ENCODE measurements at regions not wholly inside any gene's neighbourhood (a gene's known extent, or its start where the extent isn't known, plus 50 kb on each side); places are given as distances from the start of the nearest gene placed in this dataset.

DNA sequence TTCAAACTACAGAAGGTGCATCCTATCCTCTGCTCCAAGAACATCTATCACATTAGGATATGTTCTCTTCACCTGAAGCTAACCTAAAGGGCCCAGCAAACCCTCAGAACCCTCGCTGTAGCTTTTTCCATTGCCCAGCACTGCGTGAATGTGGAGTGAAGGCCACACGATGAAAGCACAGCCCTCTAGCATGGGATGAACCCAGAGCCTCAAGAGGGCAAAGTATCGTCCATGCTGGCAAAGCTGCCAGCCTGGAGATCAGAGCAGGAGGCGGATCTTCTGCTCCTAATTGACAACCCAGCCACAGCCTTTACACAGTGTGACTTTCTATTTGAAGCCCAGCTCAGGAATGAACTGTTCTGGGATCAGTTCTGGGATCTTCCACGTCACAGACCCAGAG, 65.1 kb upstream of the USP47 start:
- Histone ChIP-seq H3K4me3 (no peak overlapping the region), H3K4me1 (no peaks in the 10 kb centered on the region), H3K27me3 (no peaks in the 10 kb centered on the region), H3K9me3 (no peaks in the 10 kb centered on the region), H3K27ac (no peak overlapping the region), H3K36me3 (no peaks in the 10 kb centered on the region)
- no peak for ATAC-seq
- TF ChIP-seq, protein P1, sequence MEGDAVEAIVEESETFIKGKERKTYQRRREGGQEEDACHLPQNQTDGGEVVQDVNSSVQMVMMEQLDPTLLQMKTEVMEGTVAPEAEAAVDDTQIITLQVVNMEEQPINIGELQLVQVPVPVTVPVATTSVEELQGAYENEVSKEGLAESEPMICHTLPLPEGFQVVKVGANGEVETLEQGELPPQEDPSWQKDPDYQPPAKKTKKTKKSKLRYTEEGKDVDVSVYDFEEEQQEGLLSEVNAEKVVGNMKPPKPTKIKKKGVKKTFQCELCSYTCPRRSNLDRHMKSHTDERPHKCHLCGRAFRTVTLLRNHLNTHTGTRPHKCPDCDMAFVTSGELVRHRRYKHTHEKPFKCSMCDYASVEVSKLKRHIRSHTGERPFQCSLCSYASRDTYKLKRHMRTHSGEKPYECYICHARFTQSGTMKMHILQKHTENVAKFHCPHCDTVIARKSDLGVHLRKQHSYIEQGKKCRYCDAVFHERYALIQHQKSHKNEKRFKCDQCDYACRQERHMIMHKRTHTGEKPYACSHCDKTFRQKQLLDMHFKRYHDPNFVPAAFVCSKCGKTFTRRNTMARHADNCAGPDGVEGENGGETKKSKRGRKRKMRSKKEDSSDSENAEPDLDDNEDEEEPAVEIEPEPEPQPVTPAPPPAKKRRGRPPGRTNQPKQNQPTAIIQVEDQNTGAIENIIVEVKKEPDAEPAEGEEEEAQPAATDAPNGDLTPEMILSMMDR (IDR thresholded peaks at IDR 0.05) = no peak
- no peak for TF ChIP-seq POLR2AphosphoS5 (IDR thresholded peaks at IDR 0.05)
- TF ChIP-seq POLR2A (IDR thresholded peaks at IDR 0.05) = no peak
- no peak for TF ChIP-seq EP300 (IDR thresholded peaks at IDR 0.05)
- WGBS, 2 donors (ENCODE audit: low coverage in 1 of 2) = 89 to 100% methylated on average over 1 to 6 of the region's 6 CpGs

DNA sequence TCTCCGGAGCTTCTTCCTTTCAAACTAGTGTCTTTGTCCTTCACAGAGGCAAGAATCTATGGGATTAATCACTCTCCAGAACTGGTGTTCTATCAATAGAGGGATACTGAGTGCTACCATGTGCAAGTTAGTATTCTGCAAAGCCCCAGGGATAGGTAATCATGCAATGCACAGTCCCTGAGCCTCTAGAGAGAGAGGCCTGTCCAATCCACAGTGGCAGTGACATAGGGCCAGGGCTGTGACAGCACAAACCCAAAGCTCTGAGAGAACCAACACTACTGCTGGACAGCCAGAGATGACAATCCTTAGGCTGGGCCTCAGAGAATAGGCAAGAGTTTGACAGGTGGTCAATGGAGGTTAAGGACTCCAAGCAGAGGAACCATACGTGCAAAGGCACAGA, 66.8 kb upstream of the USP47 start:
- no peaks in the 10 kb centered on the region for H3K36me3 ChIP-seq
- no peaks in the 10 kb centered on the region for H3K4me1 ChIP-seq
- no peaks in the 10 kb centered on the region for H3K27me3 ChIP-seq
- no peaks in the 10 kb centered on the region for H3K9me3 ChIP-seq
- TF ChIP-seq EP300 (IDR thresholded peaks at IDR 0.05) = no peak
- TF ChIP-seq POLR2AphosphoS5 (IDR thresholded peaks at IDR 0.05) = no peak
- TF ChIP-seq, protein P1 (IDR thresholded peaks at IDR 0.05) = no peak
- TF ChIP-seq POLR2A (IDR thresholded peaks at IDR 0.05) = no peak
- no peak overlapping the region for H3K4me3 ChIP-seq
- H3K27ac ChIP-seq = no peak overlapping the region
- 84 to 85% methylated on average over 2 of the region's 2 CpGs for WGBS, 2 donors (ENCODE audit: low coverage in 1 of 2)
- ATAC-seq = no peak

DNA sequence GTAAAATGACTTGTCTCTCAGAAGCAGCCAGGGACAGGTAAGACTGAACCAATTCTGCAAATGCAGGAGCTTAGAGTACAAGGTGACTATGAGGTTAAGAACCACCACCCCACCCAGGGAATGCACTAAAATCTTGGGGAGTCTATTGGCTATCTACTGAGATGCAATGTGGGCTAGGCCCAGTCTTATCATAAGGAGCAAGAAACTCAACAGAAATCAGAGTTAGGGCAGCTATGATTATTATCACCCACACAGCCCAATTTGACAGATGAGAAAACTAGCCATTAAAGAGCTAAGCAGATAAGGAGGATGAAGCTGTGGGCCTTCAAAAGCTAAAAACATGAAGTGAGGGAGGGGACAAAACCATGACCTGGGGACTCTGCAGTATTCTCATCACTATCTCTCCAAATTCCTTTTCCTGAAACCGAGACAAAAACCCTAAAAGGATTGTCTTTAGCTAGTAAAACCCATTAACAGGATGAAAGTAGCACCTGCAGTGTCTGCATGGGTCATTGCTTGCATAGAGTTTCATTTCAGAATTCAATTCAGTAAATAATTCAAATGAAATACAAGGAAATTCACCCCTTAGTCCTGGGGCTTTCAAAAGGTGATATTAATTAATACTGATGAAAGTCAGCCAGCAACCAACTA, 68.8 kb upstream of the USP47 start:
- TF ChIP-seq POLR2AphosphoS5 (IDR thresholded peaks at IDR 0.05) (no peak), EP300 (IDR thresholded peaks at IDR 0.05) (no peak), POLR2A (IDR thresholded peaks at IDR 0.05) (no peak)
- TF ChIP-seq, protein P1 (IDR thresholded peaks at IDR 0.05) = no peak
- Histone ChIP-seq H3K4me1 (no peaks in the 10 kb centered on the region), H3K27me3 (no peaks in the 10 kb centered on the region), H3K27ac (no peak overlapping the region), H3K9me3 (no peaks in the 10 kb centered on the region), H3K4me3 (no peak overlapping the region), H3K36me3 (no peaks in the 10 kb centered on the region)
- ATAC-seq = no peak
- WGBS, 2 donors (ENCODE audit: low coverage in 1 of 2) = 38 to 90% methylated on average over 1 of the region's 1 CpG

DNA sequence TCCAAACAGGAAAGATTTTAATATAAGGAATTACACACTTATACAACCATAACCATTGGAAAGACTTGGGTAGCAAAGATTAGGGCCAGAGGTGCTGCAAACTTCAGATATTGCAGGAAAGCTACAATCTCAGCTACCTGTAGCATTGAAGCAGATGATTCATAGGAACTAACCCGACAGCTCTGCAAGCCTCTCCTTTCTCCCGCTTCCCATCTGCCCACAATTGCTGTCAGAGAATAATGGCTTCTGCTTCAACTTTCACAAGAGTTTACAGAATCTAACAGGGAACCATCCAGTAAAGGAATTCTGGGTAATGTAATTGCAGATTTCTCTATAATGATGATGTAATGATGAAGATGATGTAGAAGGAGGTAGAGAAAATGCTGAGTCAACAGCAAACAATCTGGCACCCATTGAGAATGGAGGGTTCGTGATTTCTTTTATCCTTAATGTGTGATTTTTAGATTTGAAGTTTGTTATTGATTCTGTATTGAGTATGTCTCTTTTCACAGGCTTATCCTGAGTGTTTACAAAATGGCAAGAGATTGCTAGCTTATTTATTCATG, 70.8 kb upstream of the USP47 start:
- WGBS, 2 donors (ENCODE audit: low coverage in 1 of 2) = 87 to 96% methylated on average over 3 of the region's 3 CpGs
- Histone ChIP-seq H3K36me3 (no peaks in the 10 kb centered on the region), H3K9me3 (no peaks in the 10 kb centered on the region), H3K27ac (no peak overlapping the region), H3K27me3 (no peaks in the 10 kb centered on the region), H3K4me1 (no peaks in the 10 kb centered on the region), H3K4me3 (no peak overlapping the region)
- TF ChIP-seq, protein P1 (IDR thresholded peaks at IDR 0.05) = no peak
- TF ChIP-seq POLR2A (IDR thresholded peaks at IDR 0.05) = no peak
- TF ChIP-seq POLR2AphosphoS5 (IDR thresholded peaks at IDR 0.05) = no peak
- TF ChIP-seq EP300 (IDR thresholded peaks at IDR 0.05) = no peak
- no peak for ATAC-seq

DNA sequence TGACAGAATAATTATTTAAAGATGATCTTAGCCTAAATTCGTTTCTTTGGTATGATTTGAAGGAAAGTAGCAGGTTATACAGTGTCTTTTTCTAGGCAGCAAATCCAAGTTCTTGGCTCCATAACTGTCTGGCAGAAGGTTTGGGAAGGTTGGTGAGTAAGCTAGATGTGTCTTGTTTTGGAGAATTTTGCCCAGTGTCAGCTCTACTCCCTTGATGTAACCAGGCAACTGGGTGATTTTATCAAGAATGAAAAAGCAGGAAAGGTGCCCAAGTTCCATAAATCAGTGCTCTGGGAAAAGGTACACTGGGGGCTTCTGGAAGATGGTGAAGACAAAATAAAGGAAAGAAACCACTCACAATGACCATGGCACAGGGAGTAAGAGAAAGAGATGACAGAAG, 71.5 kb upstream of the USP47 start:
- Histone ChIP-seq H3K27ac (no peak overlapping the region), H3K9me3 (no peaks in the 10 kb centered on the region), H3K4me1 (no peaks in the 10 kb centered on the region), H3K27me3 (no peaks in the 10 kb centered on the region), H3K4me3 (no peak overlapping the region), H3K36me3 (no peaks in the 10 kb centered on the region)
- WGBS, 2 donors (ENCODE audit: low coverage in 1 of 2) = 60 to 100% methylated on average over 1 of the region's 1 CpG
- no peak for TF ChIP-seq EP300 (IDR thresholded peaks at IDR 0.05)
- TF ChIP-seq, protein P1 (IDR thresholded peaks at IDR 0.05) = no peak
- no peak for TF ChIP-seq POLR2AphosphoS5 (IDR thresholded peaks at IDR 0.05)
- no peak for TF ChIP-seq POLR2A (IDR thresholded peaks at IDR 0.05)
- ATAC-seq = no peak

All from gastroesophageal sphincter (tissue), 4 donors.